CD8-positive, alpha-beta memory T cell (primary cell): ENCODE measurements at regions not wholly inside any gene's neighbourhood (a gene's known extent, or its start where the extent isn't known, plus 50 kb on each side); places are given as distances from the start of the nearest gene placed in this dataset.
A peak's percentile ranks its signal among the peaks of the same experiment; 100 is the strongest.

Experiments used
- CTCF ChIA-PET: fragments of 350-600 bp; sonication (Branson Sonifier 250); formaldehyde crosslinking; loops from one replicate; lab custom pipeline; 2021; ENCODE audit warnings: antibody characterized with exemption; lab: Charles Lee
- POLR2A ChIA-PET: fragments of 350-600 bp; sonication (Branson Sonifier 250); formaldehyde crosslinking; loops from one replicate; lab custom pipeline; 2021; ENCODE audit warnings: antibody characterized with exemption; lab: Charles Lee
- DNase-seq, 5 donors: peaks; one replicate each; pipeline versions ENCODE4 v3.0.0 to v3.0.0-alpha.2; 2020 to 2022; ENCODE audit warnings: mixed read lengths in 1 of 5
- H3K27ac ChIP-seq: one replicate; pipeline ENCODE4 v1.7.0; 2013; ENCODE audit warnings: low read depth, mild to moderate bottlenecking, low read length, moderate library complexity
- H3K27me3 ChIP-seq: 2 replicates; pipeline ENCODE4 v1.7.0; 2013; ENCODE audit warnings: low read length, mild to moderate bottlenecking; ENCODE audit not compliant: insufficient read depth, poor library complexity, severe bottlenecking
- H3K36me3 ChIP-seq: 2 replicates; pipeline ENCODE4 v1.7.0; 2013; ENCODE audit warnings: mild to moderate bottlenecking, low read length, moderate library complexity; ENCODE audit not compliant: insufficient read depth
- H3K4me1 ChIP-seq: 2 replicates; pipeline ENCODE4 v1.7.0; 2013; ENCODE audit warnings: mild to moderate bottlenecking, low read length, moderate library complexity; ENCODE audit not compliant: insufficient read depth
- H3K4me3 ChIP-seq: 2 replicates; pipeline ENCODE4 v1.7.0; 2013; ENCODE audit warnings: mild to moderate bottlenecking, low read length
- H3K9me3 ChIP-seq: 2 replicates; pipeline ENCODE4 v1.7.0; 2013; ENCODE audit warnings: mild to moderate bottlenecking, low read length
- H3K27ac Mint-ChIP-seq, 8 donors: one replicate each; pipeline ENCODE4 v1.8.0; 2020 to 2021; ENCODE audit warnings: mixed read lengths in 8 of 8, mild to moderate bottlenecking in 6 of 8, inconsistent platforms in 3 of 8, moderate library complexity in 3 of 8
- H3K27me3 Mint-ChIP-seq, 2 donors: one replicate each; pipeline ENCODE4 v1.8.0; 2020 to 2021; ENCODE audit warnings: mixed read lengths in 2 of 2, mild to moderate bottlenecking in 1 of 2, moderate library complexity in 1 of 2
- H3K36me3 Mint-ChIP-seq, 3 donors: one replicate each; pipeline ENCODE4 v1.8.0; 2020 to 2021; ENCODE audit warnings: mixed read lengths in 3 of 3, inconsistent platforms in 1 of 3, mild to moderate bottlenecking in 1 of 3
- H3K4me1 Mint-ChIP-seq, 3 donors: one replicate each; pipeline ENCODE4 v1.8.0; 2020 to 2021; ENCODE audit warnings: mixed read lengths in 3 of 3, inconsistent platforms in 1 of 3, mild to moderate bottlenecking in 1 of 3
- H3K4me3 Mint-ChIP-seq, 7 donors: one replicate each; pipeline ENCODE4 v1.8.0; 2020 to 2021; ENCODE audit warnings: mixed read lengths in 7 of 7, mild to moderate bottlenecking in 6 of 7, moderate library complexity in 4 of 7, inconsistent platforms in 2 of 7
- H3K9me3 Mint-ChIP-seq, 5 donors: one replicate each; pipeline ENCODE4 v1.8.0; 2020 to 2022; ENCODE audit warnings: mixed read lengths in 5 of 5, mild to moderate bottlenecking in 3 of 5, moderate library complexity in 2 of 5, inconsistent platforms in 1 of 5

GRCh38 chr12:19014240-19014639, 115.3 kb upstream of the PLEKHA5 start:
- Histone ChIP-seq H3K9me3 (no peaks in the 10 kb centered on the region), H3K27ac (no peak overlapping the region), H3K27me3 (no peaks in the 10 kb centered on the region), H3K4me1 (no peaks in the 10 kb centered on the region), H3K4me3 (no peak overlapping the region), H3K36me3 (no peaks in the 10 kb centered on the region)
- DNase-seq = no peak
- Mint-ChIP-seq H3K36me3 (no peaks in the 10 kb centered on the region), H3K4me3 (no peak overlapping the region), H3K27ac (no peak overlapping the region), H3K9me3 (no peaks in the 10 kb centered on the region), H3K27me3 (peaks cover 2 to 4% of the 10 kb centered on the region in 2 donors), H3K4me1 (no peaks in the 10 kb centered on the region)
- POLR2A ChIA-PET = no interaction called here
- CTCF ChIA-PET = no interaction called here

- no peaks in the 10 kb centered on the region for H3K36me3 ChIP-seq
- no peaks in the 10 kb centered on the region for H3K36me3 Mint-ChIP-seq
- H3K4me3 ChIP-seq = no peak overlapping the region
- H3K9me3 ChIP-seq = no peaks in the 10 kb centered on the region
- no peak overlapping the region for H3K4me3 Mint-ChIP-seq
- ChIA-PET CTCF (no interaction called here), POLR2A (no interaction called here)
- H3K9me3 Mint-ChIP-seq = no peaks in the 10 kb centered on the region
- H3K27me3 ChIP-seq = no peaks in the 10 kb centered on the region
- peaks cover under 1 to 4% of the 10 kb centered on the region in 2 donors for H3K27me3 Mint-ChIP-seq
- no peaks in the 10 kb centered on the region for H3K4me1 Mint-ChIP-seq
- H3K27ac Mint-ChIP-seq = no peak overlapping the region
- H3K27ac ChIP-seq = no peak overlapping the region
- no peak for DNase-seq
- no peaks in the 10 kb centered on the region for H3K4me1 ChIP-seq
Observed at GRCh38 chr12:19015285-19015684, 114.2 kb upstream of the PLEKHA5 start.

DNA sequence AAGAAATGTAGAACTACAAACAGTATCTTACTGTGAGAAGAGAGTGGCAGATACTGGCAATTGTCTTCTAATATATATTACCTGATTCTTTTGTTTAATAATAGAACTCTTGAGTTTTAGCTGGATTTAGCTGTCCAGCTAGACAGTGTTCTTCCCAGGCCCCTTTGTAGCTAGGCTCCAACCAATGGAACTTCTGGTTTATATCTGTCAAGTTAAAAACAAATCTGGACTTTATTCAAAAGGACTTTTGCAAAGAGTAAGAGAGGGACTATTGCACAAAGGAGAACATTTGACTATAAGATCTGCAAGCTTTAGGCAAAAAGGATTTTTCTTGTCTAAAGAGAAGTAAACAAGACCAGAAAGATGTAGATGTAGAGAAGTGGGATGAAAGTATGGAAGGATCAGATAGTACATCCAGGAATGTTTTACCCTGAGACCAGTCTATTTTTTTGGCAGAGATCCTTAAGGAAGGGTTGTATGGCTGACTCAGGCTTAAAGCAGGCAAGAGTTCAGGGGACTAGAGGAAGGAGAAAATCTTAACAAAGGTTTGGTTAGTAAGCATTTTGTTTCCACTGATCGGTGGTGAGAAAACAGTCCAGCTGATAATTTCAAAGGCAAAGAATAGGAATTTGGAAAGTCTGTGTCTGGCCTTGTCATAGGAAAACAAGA, 111.1 kb upstream of the PLEKHA5 start:
- no peaks in the 10 kb centered on the region for H3K9me3 Mint-ChIP-seq
- Histone ChIP-seq H3K27ac (no peak overlapping the region), H3K27me3 (no peaks in the 10 kb centered on the region), H3K9me3 (no peaks in the 10 kb centered on the region), H3K4me1 (no peaks in the 10 kb centered on the region), H3K4me3 (no peak overlapping the region), H3K36me3 (no peaks in the 10 kb centered on the region)
- no peaks in the 10 kb centered on the region for H3K36me3 Mint-ChIP-seq
- H3K27me3 Mint-ChIP-seq = peaks cover 0 to 4% of the 10 kb centered on the region in 2 donors
- ChIA-PET CTCF (no interaction called here), POLR2A (no interaction called here)
- no peak for DNase-seq
- peak overlapping the region in 1 of 8 donors; percentile 4 for H3K27ac Mint-ChIP-seq
- no peaks in the 10 kb centered on the region for H3K4me1 Mint-ChIP-seq
- H3K4me3 Mint-ChIP-seq = no peak overlapping the region

GRCh38 chr12:19021240-19021639, 108.3 kb upstream of the PLEKHA5 start:
- CTCF ChIA-PET = no interaction called here
- H3K36me3 Mint-ChIP-seq = no peaks in the 10 kb centered on the region
- H3K27ac Mint-ChIP-seq = no peak overlapping the region
- H3K4me1 Mint-ChIP-seq = no peaks in the 10 kb centered on the region
- Histone ChIP-seq H3K9me3 (no peaks in the 10 kb centered on the region), H3K4me1 (no peaks in the 10 kb centered on the region), H3K27ac (no peak overlapping the region), H3K36me3 (no peaks in the 10 kb centered on the region), H3K4me3 (no peak overlapping the region), H3K27me3 (no peaks in the 10 kb centered on the region)
- DNase-seq = no peak
- no peaks in the 10 kb centered on the region for H3K9me3 Mint-ChIP-seq
- peaks cover 4 to 6% of the 10 kb centered on the region in 2 donors for H3K27me3 Mint-ChIP-seq
- no peak overlapping the region for H3K4me3 Mint-ChIP-seq
- POLR2A ChIA-PET = no interaction called here

DNA sequence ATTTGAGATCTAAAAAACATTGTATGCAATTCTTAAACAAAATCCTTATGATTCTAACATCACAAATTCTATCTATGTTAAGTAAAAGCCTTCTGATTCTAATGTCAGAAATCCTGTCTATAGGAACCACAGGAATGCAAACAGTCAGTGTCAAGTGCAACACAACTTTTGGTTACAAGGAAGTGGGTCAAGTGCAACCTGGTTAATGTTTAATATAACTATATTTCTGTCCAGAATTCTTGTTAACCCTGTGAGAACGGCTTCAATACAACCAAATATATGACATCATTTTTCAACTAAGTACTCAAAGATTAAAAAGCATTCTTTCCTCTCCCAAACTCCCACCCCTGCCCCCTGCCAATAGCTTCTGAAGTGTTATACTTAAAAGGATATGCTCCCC, 107.9 kb upstream of the PLEKHA5 start:
- H3K27ac ChIP-seq = no peak overlapping the region
- H3K36me3 Mint-ChIP-seq = no peaks in the 10 kb centered on the region
- ChIA-PET CTCF (no interaction called here), POLR2A (no interaction called here)
- H3K9me3 Mint-ChIP-seq = no peaks in the 10 kb centered on the region
- H3K4me3 ChIP-seq = no peak overlapping the region
- no peaks in the 10 kb centered on the region for H3K4me1 Mint-ChIP-seq
- no peaks in the 10 kb centered on the region for H3K4me1 ChIP-seq
- H3K9me3 ChIP-seq = no peaks in the 10 kb centered on the region
- H3K36me3 ChIP-seq = no peaks in the 10 kb centered on the region
- H3K27me3 Mint-ChIP-seq = peaks cover 4 to 6% of the 10 kb centered on the region in 2 donors
- no peaks in the 10 kb centered on the region for H3K27me3 ChIP-seq
- H3K27ac Mint-ChIP-seq = no peak overlapping the region
- H3K4me3 Mint-ChIP-seq = no peak overlapping the region
- DNase-seq = no peak

GRCh38 chr12:19025582-19025981, 104.0 kb upstream of the PLEKHA5 start:
- POLR2A ChIA-PET = no interaction called here
- Histone ChIP-seq H3K4me1 (no peaks in the 10 kb centered on the region), H3K4me3 (no peak overlapping the region), H3K27me3 (no peaks in the 10 kb centered on the region), H3K9me3 (no peaks in the 10 kb centered on the region), H3K36me3 (no peaks in the 10 kb centered on the region), H3K27ac (no peak overlapping the region)
- Mint-ChIP-seq H3K9me3 (no peaks in the 10 kb centered on the region), H3K27me3 (peaks cover 7 to 14% of the 10 kb centered on the region in 2 donors), H3K27ac (no peak overlapping the region), H3K4me1 (no peaks in the 10 kb centered on the region), H3K4me3 (no peak overlapping the region), H3K36me3 (no peaks in the 10 kb centered on the region)
- CTCF ChIA-PET = no interaction called here
- DNase-seq = no peak

GRCh38 chr12:19026034-19026433, 103.5 kb upstream of the PLEKHA5 start:
- DNase-seq = no peak
- Histone ChIP-seq H3K9me3 (no peaks in the 10 kb centered on the region), H3K36me3 (no peaks in the 10 kb centered on the region), H3K27me3 (no peaks in the 10 kb centered on the region), H3K27ac (no peak overlapping the region), H3K4me3 (no peak overlapping the region), H3K4me1 (no peaks in the 10 kb centered on the region)
- no peak overlapping the region for H3K27ac Mint-ChIP-seq
- ChIA-PET POLR2A (no interaction called here), CTCF (no interaction called here)
- H3K9me3 Mint-ChIP-seq = no peaks in the 10 kb centered on the region
- peaks cover 7 to 14% of the 10 kb centered on the region in 2 donors for H3K27me3 Mint-ChIP-seq
- no peaks in the 10 kb centered on the region for H3K36me3 Mint-ChIP-seq
- H3K4me3 Mint-ChIP-seq = no peak overlapping the region
- no peaks in the 10 kb centered on the region for H3K4me1 Mint-ChIP-seq

DNA sequence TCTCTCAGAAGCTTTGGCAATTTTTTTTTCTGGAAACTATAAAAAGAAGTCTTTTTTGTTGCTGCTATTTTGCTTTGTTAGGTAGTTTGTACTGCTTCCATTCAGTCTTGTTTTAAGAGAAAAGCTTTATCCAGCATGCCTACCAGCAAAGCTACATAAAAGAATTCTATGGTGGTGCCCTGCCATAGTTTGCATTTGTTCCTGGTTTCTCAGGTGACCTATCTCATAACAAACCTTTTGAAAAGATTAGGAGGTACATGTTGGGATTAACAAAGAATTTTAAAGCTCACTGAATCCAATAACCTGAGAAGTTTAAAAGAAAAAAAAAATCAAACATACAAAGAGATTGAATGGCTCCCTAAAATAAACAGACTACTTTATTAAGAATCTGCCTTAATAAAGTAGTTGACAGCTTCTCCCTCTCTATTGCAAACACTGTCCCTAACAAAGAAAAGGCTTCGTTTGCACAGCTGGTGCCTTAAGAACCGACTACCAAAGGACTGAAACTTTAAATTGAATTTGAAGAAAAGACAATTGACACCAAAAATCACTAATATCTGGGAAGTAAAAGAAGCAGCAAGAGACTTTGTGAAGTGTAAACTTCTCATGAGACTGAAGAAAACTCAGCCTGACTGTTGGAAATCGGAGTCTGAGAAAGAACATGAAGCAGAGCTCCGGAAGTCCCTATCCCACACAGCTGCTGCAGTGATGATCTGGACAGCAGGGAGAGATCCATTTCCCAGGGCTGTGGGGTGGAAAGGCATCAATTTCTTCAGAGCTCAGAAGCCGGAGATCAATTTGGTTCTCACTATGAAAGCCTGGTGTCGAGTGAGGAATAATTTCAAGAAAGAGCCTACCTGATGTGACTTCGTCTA, 102.7 kb upstream of the PLEKHA5 start:
- Mint-ChIP-seq H3K36me3 (no peaks in the 10 kb centered on the region), H3K4me1 (no peaks in the 10 kb centered on the region), H3K27me3 (peaks cover 7 to 14% of the 10 kb centered on the region in 2 donors), H3K9me3 (peaks cover 0 to under 1% (median 0%) of the 10 kb centered on the region in 5 donors), H3K27ac (no peak overlapping the region), H3K4me3 (no peak overlapping the region)
- H3K27ac ChIP-seq = no peak overlapping the region
- no peak for DNase-seq
- H3K36me3 ChIP-seq = no peaks in the 10 kb centered on the region
- H3K27me3 ChIP-seq = no peaks in the 10 kb centered on the region
- H3K9me3 ChIP-seq = no peaks in the 10 kb centered on the region
- H3K4me3 ChIP-seq = no peak overlapping the region
- ChIA-PET POLR2A (no interaction called here), CTCF (no interaction called here)
- H3K4me1 ChIP-seq = no peaks in the 10 kb centered on the region
